ENCODE measurements at regions not wholly inside any gene's neighbourhood (a gene's known extent, or its start where the extent isn't known, plus 50 kb on each side); places are given as distances from the start of the nearest gene placed in this dataset.

GRCh38 chr9:107172979-107173347 lies 110.1 kb upstream of the RAD23B start:
- ATAC-seq (ENCODE audit: low FRiP score) (no peak), DNase-seq (ENCODE audit: low spot score) (no peak)
- no peak for TF ChIP-seq CTCF (IDR thresholded peaks at IDR 0.05)

GRCh38 chr9:107173422-107174180 lies 109.5 kb upstream of the RAD23B start:
- ATAC-seq (ENCODE audit: low FRiP score) (no peak), DNase-seq (ENCODE audit: low spot score) (no peak)
- TF ChIP-seq CTCF (IDR thresholded peaks at IDR 0.05) = no peak

GRCh38 chr9:107174441-107174840 lies 108.6 kb upstream of the RAD23B start:
- TF ChIP-seq CTCF (IDR thresholded peaks at IDR 0.05) = no peak
- ATAC-seq (ENCODE audit: low FRiP score) = no peak
- DNase-seq (ENCODE audit: low spot score) = no peak

- no peak for TF ChIP-seq CTCF (IDR thresholded peaks at IDR 0.05)
- ATAC-seq (ENCODE audit: low FRiP score) = no peak
- no peak for DNase-seq (ENCODE audit: low spot score)
Observed at GRCh38 chr9:107175041-107175440, 108.0 kb upstream of the RAD23B start.

GRCh38 chr9:107175816-107176435 lies 107.2 kb upstream of the RAD23B start:
- DNase-seq (ENCODE audit: low spot score) = no peak
- ATAC-seq (ENCODE audit: low FRiP score) = no peak
- TF ChIP-seq CTCF (IDR thresholded peaks at IDR 0.05) = no peak

GRCh38 chr9:107176436-107177151 lies 106.5 kb upstream of the RAD23B start:
- TF ChIP-seq CTCF (IDR thresholded peaks at IDR 0.05) = no peak
- ATAC-seq (ENCODE audit: low FRiP score) (no peak), DNase-seq (ENCODE audit: low spot score) (no peak)
